Activated naive CD4-positive, alpha-beta T cell treated with anti-CD3 and anti-CD28 coated beads for 36 hours (primary cell): ENCODE measurements at regions not wholly inside any gene's neighbourhood (a gene's known extent, or its start where the extent isn't known, plus 50 kb on each side); places are given as distances from the start of the nearest gene placed in this dataset.

ENCODE experiments used
- CTCF ChIA-PET: fragments of 350-600 bp; sonication (Branson Sonifier 250); formaldehyde crosslinking; loops from one replicate; lab custom pipeline; 2021; ENCODE audit warnings: antibody characterized with exemption; lab: Charles Lee
- DNase-seq: peaks from one replicate; pipeline ENCODE4 v3.0.0-alpha.2; 2020
- H3K27ac Mint-ChIP-seq: one replicate; pipeline ENCODE4 v1.8.0; 2021; ENCODE audit warnings: mild to moderate bottlenecking, mixed read lengths
- H3K27me3 Mint-ChIP-seq: one replicate; pipeline ENCODE4 v1.8.0; 2021; ENCODE audit warnings: low read depth, mixed read lengths
- H3K36me3 Mint-ChIP-seq: one replicate; pipeline ENCODE4 v1.8.0; 2021; ENCODE audit warnings: low read depth, mixed read lengths
- H3K4me1 Mint-ChIP-seq: one replicate; pipeline ENCODE4 v1.8.0; 2021; ENCODE audit warnings: low read depth, mixed read lengths
- H3K4me3 Mint-ChIP-seq: one replicate; pipeline ENCODE4 v1.8.0; 2021; ENCODE audit warnings: mild to moderate bottlenecking, moderate library complexity, mixed read lengths
- H3K9me3 Mint-ChIP-seq: one replicate; pipeline ENCODE4 v1.8.0; 2021; ENCODE audit warnings: mixed read lengths
- intact Hi-C: fragments of 100-400 bp; cut with micrococcal nuclease; formaldehyde crosslinking; loops from one replicate; pipeline ENCODE4 v1.15.1; 2023

DNA sequence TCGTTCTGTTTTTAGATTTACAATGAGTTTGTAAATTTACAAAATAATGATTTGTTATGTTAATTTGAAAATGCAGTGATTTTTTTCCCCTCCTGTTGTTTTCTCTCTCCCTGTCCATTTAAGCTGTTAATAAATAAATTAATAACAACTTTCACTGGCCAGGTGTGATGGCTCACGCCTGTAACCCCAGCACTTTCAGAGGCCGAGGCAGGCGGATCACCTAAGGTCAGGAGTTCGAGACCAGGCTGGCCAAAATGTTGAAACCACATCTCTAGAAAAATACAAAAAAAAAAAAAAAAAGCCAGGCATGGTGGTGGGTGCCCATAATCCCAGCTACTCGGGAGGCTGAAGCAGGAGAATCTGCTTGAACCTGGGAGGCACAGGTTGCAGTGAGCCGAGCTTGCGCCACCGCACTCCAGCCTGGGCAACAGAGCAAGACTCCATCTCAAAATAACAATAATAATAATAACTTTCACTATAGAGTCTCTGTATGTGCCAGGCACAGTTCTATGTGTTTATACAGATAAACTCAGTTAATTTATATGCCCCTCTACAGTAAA lies 229.2 kb upstream of the ARGLU1 start:
- peaks cover 2% of the 10 kb centered on the region for H3K4me1 Mint-ChIP-seq
- H3K4me3 Mint-ChIP-seq = no peak overlapping the region
- H3K9me3 Mint-ChIP-seq = no peaks in the 10 kb centered on the region
- no peak for DNase-seq
- intact Hi-C loops = no loop called here
- CTCF ChIA-PET = no interaction called here
- no peak overlapping the region for H3K27ac Mint-ChIP-seq
- no peaks in the 10 kb centered on the region for H3K36me3 Mint-ChIP-seq
- H3K27me3 Mint-ChIP-seq = peaks cover 1% of the 10 kb centered on the region

DNA sequence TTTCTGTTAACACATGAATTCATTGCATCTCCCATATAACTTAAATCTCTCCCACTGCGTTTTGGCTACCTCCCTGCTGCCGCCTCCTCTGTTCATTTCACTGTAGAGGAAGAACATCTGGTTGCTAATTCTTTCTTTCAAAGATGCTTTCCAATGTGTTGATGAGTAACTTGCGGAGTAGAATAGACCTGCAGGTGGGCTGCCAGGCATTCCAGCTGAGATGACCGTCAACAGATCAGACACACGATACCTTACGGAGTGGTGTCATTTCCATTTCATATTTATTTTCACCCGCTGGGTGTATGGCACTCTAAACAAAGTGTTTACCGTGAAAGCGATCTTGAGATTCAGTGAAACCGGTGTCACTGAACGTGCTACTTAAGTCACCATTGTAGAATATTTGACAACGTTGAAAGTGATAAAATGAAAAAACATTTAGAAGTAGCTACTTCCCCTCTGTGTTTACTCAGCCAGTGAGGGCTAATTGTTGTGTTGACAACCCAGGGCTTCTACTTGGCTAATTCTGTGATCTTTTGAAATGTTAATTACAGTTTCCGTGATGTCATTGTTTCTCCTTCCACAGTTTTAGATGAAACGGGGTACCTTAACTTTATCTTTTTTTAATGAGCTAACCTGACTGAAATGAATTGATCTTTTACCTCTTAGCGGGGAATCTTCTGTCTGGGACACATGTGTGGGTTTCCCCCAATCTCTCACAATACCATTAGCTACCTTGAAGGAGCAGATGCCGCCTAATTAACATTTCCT lies 228.5 kb upstream of the ARGLU1 start:
- Mint-ChIP-seq H3K27me3 (peaks cover 1% of the 10 kb centered on the region), H3K9me3 (no peaks in the 10 kb centered on the region), H3K4me1 (peaks cover 2% of the 10 kb centered on the region), H3K27ac (no peak overlapping the region), H3K4me3 (peak overlapping the region; percentile 52), H3K36me3 (no peaks in the 10 kb centered on the region)
- no peak for DNase-seq
- CTCF ChIA-PET = no interaction called here
- intact Hi-C loops = no loop called here

DNA sequence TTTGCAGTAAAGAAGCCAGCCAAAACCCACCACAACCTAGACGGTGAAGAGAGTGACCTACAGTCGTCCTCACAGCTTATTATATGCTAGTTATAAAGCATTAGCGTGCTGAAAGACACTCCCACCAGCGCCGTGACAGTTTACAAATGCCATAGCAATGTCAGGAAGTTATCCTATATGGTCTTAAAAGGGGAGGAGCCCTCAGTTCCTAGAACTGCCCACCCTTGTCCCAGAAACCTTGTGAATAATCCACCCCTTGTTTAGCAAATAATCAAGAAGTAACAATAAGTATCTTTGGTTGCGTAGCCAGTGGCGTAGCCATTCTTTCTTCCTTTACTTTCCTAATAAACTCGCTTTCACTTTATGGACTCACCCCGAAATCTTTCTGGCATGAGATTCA lies 227.9 kb upstream of the ARGLU1 start:
- CTCF ChIA-PET = no interaction called here
- peaks cover 2% of the 10 kb centered on the region for H3K4me1 Mint-ChIP-seq
- no peaks in the 10 kb centered on the region for H3K9me3 Mint-ChIP-seq
- DNase-seq = no peak
- H3K36me3 Mint-ChIP-seq = no peaks in the 10 kb centered on the region
- H3K27ac Mint-ChIP-seq = no peak overlapping the region
- H3K27me3 Mint-ChIP-seq = peaks cover 1% of the 10 kb centered on the region
- intact Hi-C loops = no loop called here
- H3K4me3 Mint-ChIP-seq = peak overlapping the region; percentile 52

DNA sequence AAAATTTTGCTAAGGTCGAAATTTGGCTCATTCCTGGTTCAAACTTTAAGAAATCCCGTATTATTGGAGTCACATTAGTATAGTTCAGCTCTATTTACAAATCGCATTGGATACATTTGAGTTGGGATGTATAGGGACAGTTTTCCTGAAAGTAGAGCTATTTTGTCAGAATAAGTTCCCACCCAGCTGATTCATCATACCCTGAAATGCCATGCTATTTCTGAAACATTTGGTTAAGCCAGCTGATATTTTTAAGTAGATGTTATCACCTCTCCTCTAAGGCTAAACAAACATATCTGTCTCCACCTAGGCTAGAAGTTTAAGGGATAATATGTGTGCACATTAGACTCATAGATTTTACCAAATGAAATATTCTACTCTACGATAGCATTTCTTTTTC lies 226.2 kb upstream of the ARGLU1 start:
- no peak overlapping the region for H3K27ac Mint-ChIP-seq
- peaks cover 2% of the 10 kb centered on the region for H3K4me1 Mint-ChIP-seq
- peaks cover 1% of the 10 kb centered on the region for H3K27me3 Mint-ChIP-seq
- no peak for DNase-seq
- intact Hi-C loops = no loop called here
- H3K4me3 Mint-ChIP-seq = no peak overlapping the region
- H3K36me3 Mint-ChIP-seq = no peaks in the 10 kb centered on the region
- CTCF ChIA-PET = interaction anchor here (0.6 kb wide), 1 partner anchor 91 kb away, joined by 3 read pairs; no protein-coding TSS in a partner anchor
- H3K9me3 Mint-ChIP-seq = no peaks in the 10 kb centered on the region

DNA sequence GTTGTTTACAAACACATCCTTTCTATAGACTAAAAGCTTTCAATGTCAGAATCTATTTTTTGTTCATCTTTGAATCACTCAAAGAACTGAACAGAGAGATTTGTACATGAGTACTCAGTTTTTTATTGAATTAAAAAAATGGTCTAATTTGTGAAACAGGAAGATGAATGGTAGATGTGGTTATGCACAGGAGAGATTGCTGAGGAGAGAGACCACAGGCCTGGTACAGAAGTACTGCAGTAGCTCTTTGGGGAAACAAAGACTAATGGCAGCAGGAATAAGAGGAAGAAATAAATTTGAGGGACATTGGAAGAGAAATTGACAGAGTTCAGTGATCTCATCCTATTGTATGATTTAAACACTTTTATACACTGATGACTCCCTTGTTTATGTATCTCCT lies 222.0 kb upstream of the ARGLU1 start:
- H3K27me3 Mint-ChIP-seq = no peaks in the 10 kb centered on the region

DNA sequence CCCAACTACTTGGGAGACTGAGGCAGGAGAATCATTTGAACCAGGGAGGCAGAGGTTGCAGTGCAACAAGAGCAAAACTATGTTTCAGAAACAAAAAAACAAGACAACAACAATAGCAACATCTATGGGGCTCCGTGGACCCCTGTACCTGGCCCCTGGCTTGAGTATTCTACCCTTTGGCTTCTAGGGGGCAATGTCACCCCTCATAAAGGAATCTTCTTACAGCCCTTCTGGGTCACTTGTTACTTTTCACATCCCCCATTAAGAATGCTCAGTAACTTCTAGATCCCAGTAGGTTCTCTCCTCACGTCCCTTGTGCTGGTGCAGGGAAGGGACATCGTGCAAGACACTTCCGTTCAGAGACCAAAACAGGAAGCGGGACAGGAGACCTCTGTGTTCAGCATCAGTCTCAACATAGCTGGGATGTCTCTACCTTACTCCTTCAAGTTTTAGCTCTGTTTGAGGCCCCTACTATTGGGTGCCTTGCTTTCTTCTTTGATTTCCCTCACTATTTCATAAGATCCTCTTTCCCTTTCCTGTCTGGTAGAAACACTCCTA lies 218.1 kb upstream of the ARGLU1 start:
- CTCF ChIA-PET = no interaction called here
- H3K27ac Mint-ChIP-seq = no peak overlapping the region
- no peaks in the 10 kb centered on the region for H3K4me1 Mint-ChIP-seq
- no peaks in the 10 kb centered on the region for H3K9me3 Mint-ChIP-seq
- no peaks in the 10 kb centered on the region for H3K36me3 Mint-ChIP-seq
- no peak for DNase-seq
- intact Hi-C loops = no loop called here
- no peak overlapping the region for H3K4me3 Mint-ChIP-seq
- no peaks in the 10 kb centered on the region for H3K27me3 Mint-ChIP-seq

More for the DNA sequence above, 222.0 kb upstream of the ARGLU1 start:
- Mint-ChIP-seq H3K27ac (no peak overlapping the region), H3K4me3 (no peak overlapping the region), H3K36me3 (no peaks in the 10 kb centered on the region), H3K9me3 (no peaks in the 10 kb centered on the region), H3K4me1 (no peaks in the 10 kb centered on the region)
- no peak for DNase-seq
- intact Hi-C loops = no loop called here
- CTCF ChIA-PET = no interaction called here

DNA sequence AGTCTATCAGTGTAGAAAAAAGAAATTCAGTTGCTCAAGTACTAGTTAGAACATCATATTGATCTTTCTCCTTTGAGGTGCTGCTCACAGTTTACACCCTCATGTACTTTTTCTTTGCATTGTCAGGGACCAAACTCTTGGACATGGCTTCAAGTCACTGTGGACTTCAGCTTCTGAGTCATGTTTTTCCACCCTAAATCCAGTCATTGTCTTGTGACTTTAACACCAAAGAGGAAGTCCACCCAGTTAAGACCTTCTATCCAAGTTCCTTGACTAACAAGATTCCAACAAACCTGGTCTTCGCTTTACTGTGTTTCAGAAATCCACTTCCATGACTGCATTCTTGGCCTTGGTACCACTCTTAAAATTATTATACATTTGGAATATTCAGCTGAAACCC lies 206.7 kb upstream of the ARGLU1 start:
- no peak overlapping the region for H3K27ac Mint-ChIP-seq
- H3K27me3 Mint-ChIP-seq = no peaks in the 10 kb centered on the region
- no peak overlapping the region for H3K4me3 Mint-ChIP-seq
- no peaks in the 10 kb centered on the region for H3K36me3 Mint-ChIP-seq
- no peaks in the 10 kb centered on the region for H3K9me3 Mint-ChIP-seq
- H3K4me1 Mint-ChIP-seq = no peaks in the 10 kb centered on the region
- CTCF ChIA-PET = no interaction called here
- intact Hi-C loops = no loop called here
- DNase-seq = no peak

DNA sequence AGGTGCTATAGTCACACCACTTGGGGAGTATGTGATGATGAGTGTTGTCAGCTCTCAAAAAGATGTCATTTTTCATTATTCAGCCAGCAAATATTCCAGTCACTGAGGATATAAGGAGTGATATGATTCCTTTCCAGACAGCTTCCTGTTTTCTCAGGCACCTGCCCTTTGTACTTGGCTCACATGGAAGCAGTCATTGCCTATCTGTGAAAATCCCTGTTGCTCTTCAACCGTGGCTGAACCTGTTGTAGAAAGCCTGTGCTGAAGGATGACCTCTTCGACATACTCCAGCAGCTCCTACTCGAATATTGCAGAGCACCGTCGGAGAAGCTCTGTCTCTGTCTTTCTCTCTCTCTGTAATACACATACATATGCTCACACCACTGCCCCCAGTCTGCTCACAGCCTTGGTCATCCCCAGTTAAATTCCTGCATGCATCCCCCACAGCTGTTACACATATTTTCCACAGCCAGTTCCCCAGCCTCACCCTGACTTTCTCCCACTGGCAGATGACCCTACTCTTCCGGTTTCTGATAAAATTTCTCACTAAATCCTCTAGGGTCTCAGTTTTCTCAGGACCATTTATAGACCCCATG lies 204.2 kb upstream of the ARGLU1 start:
- no peak for DNase-seq
- peaks cover 8% of the 10 kb centered on the region for H3K9me3 Mint-ChIP-seq
- H3K4me1 Mint-ChIP-seq = no peaks in the 10 kb centered on the region
- no peaks in the 10 kb centered on the region for H3K36me3 Mint-ChIP-seq
- H3K4me3 Mint-ChIP-seq = no peak overlapping the region
- no peak overlapping the region for H3K27ac Mint-ChIP-seq
- no peaks in the 10 kb centered on the region for H3K27me3 Mint-ChIP-seq
- intact Hi-C loops = no loop called here
- CTCF ChIA-PET = no interaction called here

DNA sequence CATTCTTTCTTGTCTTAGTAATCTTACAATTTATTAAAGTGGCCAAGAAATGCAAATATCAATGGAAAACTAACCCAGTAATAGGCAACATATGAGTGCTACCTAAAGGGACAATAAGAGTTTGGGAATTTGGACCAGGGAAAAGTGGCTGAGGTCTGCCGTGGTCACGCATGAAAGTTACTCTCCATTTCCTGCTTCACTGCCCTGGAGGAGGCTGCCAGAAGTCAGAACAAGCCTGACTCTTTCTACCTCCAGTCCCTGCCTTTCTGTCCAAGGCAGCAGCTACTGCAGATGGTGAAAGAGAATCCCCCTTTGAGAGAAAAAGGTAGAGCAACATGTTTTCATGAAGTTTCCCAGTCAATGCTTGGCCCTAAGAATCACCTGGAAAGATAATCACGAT lies 201.1 kb upstream of the ARGLU1 start:
- Mint-ChIP-seq H3K27me3 (no peaks in the 10 kb centered on the region), H3K9me3 (peaks cover 8% of the 10 kb centered on the region), H3K36me3 (no peaks in the 10 kb centered on the region), H3K4me3 (no peak overlapping the region), H3K27ac (no peak overlapping the region), H3K4me1 (no peaks in the 10 kb centered on the region)
- CTCF ChIA-PET = no interaction called here
- DNase-seq = no peak
- intact Hi-C loops = no loop called here

DNA sequence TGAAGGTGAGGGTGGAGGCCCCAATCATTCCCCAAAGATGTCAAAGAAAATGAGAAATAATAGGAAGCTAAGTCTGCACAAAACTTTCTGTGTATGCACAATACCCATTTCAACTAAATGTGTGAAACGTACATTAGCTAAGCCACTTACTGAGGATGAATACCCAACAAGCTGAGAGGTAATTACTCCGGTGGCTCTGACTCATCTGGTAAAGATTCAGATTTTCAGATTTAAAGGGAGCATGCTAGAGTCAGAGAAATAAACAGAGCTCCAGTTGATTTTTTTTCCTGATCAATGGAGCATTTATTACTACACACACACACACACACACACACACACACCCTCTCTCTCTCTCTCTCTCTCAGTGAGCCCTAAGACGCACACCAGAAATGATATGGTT lies 194.8 kb upstream of the ARGLU1 start:
- H3K9me3 Mint-ChIP-seq = peaks cover 3% of the 10 kb centered on the region
- H3K27me3 Mint-ChIP-seq = peaks cover 4% of the 10 kb centered on the region
- intact Hi-C loops = no loop called here
- DNase-seq = no peak
- H3K36me3 Mint-ChIP-seq = no peaks in the 10 kb centered on the region
- CTCF ChIA-PET = no interaction called here
- H3K27ac Mint-ChIP-seq = no peak overlapping the region
- H3K4me1 Mint-ChIP-seq = no peaks in the 10 kb centered on the region
- H3K4me3 Mint-ChIP-seq = no peak overlapping the region

DNA sequence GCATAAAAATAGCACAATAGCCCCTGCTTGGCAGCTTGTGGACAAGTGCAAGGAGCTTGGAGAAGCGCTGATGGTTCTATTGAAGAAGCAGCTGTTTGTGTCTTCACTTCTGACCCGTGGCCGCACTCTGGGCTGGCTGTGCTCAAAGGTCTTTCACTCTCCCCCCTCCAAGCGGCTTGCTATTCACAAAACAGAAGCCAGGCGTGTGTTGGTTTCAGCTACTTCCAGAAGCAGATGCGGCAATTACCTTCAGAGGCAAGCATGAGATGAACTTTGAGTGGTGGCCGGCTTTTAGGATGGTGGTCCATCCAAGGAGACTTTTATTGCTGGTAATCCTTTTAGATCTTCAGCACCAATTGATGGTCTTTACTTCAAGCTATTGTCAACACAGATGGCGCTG lies 188.5 kb upstream of the ARGLU1 start:
- Mint-ChIP-seq H3K27me3 (peaks cover 7% of the 10 kb centered on the region), H3K27ac (no peak overlapping the region), H3K4me3 (no peak overlapping the region), H3K9me3 (no peaks in the 10 kb centered on the region), H3K4me1 (peaks cover 2% of the 10 kb centered on the region), H3K36me3 (no peaks in the 10 kb centered on the region)
- CTCF ChIA-PET = no interaction called here
- DNase-seq = no peak
- intact Hi-C loops = no loop called here

DNA sequence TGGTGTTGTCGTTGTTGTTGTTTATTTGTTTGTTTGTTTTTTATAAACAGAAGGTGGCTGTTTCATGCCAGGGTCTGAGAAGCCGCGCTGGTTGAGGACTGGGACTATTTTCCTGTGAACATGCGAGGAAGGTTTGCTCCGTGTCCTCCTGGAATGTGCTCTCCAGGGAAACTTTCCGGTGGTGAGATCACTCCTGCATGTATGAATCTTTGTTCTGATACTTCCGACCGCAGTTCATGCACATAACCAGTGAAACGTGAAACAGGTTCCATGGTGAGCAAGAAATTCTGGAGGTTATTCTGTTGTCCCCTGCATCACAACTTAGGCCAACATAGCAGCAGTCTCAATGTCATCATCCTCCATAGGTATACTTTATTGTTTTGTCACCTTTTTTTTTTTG lies 187.6 kb upstream of the ARGLU1 start:
- peaks cover 11% of the 10 kb centered on the region for H3K27me3 Mint-ChIP-seq
- DNase-seq = no peak
- no peak overlapping the region for H3K27ac Mint-ChIP-seq
- peaks cover 2% of the 10 kb centered on the region for H3K4me1 Mint-ChIP-seq
- CTCF ChIA-PET = no interaction called here
- no peaks in the 10 kb centered on the region for H3K36me3 Mint-ChIP-seq
- no peak overlapping the region for H3K4me3 Mint-ChIP-seq
- no peaks in the 10 kb centered on the region for H3K9me3 Mint-ChIP-seq
- intact Hi-C loops = no loop called here

DNA sequence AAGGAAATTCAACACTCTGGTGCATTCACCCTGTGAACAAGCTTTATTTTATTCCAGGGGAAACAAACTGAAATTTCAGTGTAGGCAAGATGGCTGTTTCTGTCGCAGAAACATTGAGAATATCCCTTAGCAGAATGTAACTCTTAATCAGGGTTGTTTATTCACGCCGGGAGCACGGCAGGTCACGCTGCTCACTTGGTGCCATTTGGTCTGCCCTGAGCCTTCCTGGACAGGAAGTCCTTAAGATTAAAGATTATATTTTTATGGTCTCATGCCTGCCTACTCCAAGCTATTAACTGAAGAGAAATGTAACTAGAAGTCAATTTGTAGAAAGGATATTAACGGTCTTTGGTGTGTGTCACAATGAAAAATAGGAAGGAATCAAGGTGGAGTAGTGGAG lies 185.3 kb upstream of the ARGLU1 start:
- Mint-ChIP-seq H3K4me1 (peaks cover 2% of the 10 kb centered on the region), H3K27ac (no peak overlapping the region), H3K4me3 (no peak overlapping the region), H3K36me3 (no peaks in the 10 kb centered on the region), H3K27me3 (peaks cover 7% of the 10 kb centered on the region), H3K9me3 (no peaks in the 10 kb centered on the region)
- CTCF ChIA-PET = no interaction called here
- intact Hi-C loops = no loop called here
- no peak for DNase-seq
